ENCODE measurements at regions not wholly inside any gene's neighbourhood (a gene's known extent, or its start where the extent isn't known, plus 50 kb on each side); places are given as distances from the start of the nearest gene placed in this dataset.
"Not testable (repeated sequence)": the region's sequence is repeated elsewhere in the genome, so short reads cannot be mapped to it uniquely, and the experiment has no call there.

GRCh38 chr11:115980337-115981103 lies 476.3 kb upstream of the CADM1 start:
- Histone ChIP-seq H3K4me1 (no peaks in the 10 kb centered on the region), H3K36me3 (no peaks in the 10 kb centered on the region), H3K9me3 (no peaks in the 10 kb centered on the region), H3K27ac (no peak overlapping the region), H3K27me3 (no peaks in the 10 kb centered on the region), H3K4me3 (no peak overlapping the region)
- DNase-seq (no peak), ATAC-seq (no peak)
- in situ Hi-C loops (cut with MboI; ENCODE audit: low sequenced_read_pairs in 4 of 4) (no loop called here), intact Hi-C loops (cut with DNase I; ENCODE audit: low total_unique reads) (no loop called here)
- TF ChIP-seq CTCF (IDR thresholded peaks at IDR 0.05 in 4 of 5, conservative IDR thresholded peaks at IDR 0.05 in 1 of 5) (no peak), POLR2A (IDR thresholded peaks at IDR 0.05) (no peak)

DNA sequence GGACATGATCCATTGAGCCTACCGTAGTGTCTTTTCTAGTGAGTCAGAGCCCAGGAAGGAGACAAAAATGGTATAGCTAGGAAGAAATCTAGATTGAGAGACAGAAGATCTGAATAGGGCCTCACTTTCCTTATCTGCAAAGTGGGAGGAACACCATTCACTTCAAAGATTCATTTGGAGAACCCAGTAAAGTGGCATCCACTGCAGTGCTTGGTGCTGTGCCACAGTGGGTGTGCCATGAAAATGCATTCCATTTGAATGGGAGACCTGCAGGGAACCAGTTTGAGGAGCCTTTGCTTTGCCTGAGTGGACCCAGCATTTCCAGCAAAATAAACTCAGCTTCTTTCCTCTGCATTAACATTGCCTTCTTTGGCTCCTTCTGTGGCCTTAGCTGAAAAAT lies 470.5 kb upstream of the CADM1 start:
- no peak overlapping the region for H3K4me3 ChIP-seq
- H3K9me3 ChIP-seq: no peaks in the 10 kb centered on the region
- DNase-seq (no peak), ATAC-seq (no peak)
- TF ChIP-seq CTCF (IDR thresholded peaks at IDR 0.05 in 4 of 5, conservative IDR thresholded peaks at IDR 0.05 in 1 of 5) (no peak), POLR2A (IDR thresholded peaks at IDR 0.05) (no peak)
- no peak overlapping the region for H3K27ac ChIP-seq
- H3K4me1 ChIP-seq: no peaks in the 10 kb centered on the region
- intact Hi-C loops (cut with DNase I; ENCODE audit: low total_unique reads): no loop called here
- peaks cover 0 to 7% (median 4%) of the 10 kb centered on the region in 3 donors for H3K27me3 ChIP-seq
- in situ Hi-C loops (cut with MboI; ENCODE audit: low sequenced_read_pairs in 4 of 4): no loop called here
- no peaks in the 10 kb centered on the region for H3K36me3 ChIP-seq

GRCh38 chr11:115967203-115967602 lies 463.0 kb upstream of the CADM1 start:
- in situ Hi-C loops (cut with MboI; ENCODE audit: low sequenced_read_pairs in 4 of 4); H3K9me3 ChIP-seq; DNase-seq; H3K36me3 ChIP-seq; intact Hi-C loops (cut with DNase I; ENCODE audit: low total_unique reads); H3K27me3 ChIP-seq; H3K27ac ChIP-seq; ATAC-seq; H3K4me1 ChIP-seq; H3K4me3 ChIP-seq: not testable (repeated sequence)

DNA sequence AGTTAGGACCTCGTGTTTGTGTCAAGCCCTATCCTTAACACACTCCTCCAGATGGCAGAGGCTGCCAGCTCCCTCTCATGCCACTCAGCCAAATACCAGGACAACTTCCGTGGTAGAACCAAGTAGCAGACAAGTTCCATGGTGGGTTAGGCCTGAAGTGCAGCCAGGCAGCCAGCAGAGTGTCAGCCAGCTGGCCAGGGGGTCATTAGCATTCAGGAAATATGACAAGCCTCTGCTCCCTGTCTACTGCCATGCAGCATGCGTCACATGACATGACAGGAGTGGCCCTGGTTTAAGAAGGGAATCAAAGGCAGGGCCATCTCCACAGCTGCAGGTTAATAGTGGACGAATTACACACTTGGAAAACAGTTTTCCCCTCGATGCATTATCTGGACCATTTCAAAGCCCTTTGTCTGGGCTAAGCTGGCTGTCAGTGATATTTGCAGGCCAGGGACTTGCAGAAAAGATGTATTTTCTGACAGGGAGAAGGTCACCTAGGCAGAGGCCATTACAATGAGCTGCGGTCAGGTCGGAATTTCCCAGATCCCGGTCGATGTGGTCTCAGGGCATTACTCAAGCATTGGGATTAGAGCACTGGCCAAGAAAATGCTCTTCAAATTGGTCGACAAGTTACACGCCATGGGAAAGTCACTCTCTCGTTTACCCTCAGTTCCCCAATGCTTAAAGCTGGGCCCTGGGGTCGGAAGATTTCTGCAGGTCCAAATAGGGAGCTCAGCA lies 461.7 kb upstream of the CADM1 start:
- intact Hi-C loops (cut with DNase I; ENCODE audit: low total_unique reads) (no loop called here), in situ Hi-C loops (cut with MboI; ENCODE audit: low sequenced_read_pairs in 4 of 4) (no loop called here)
- TF ChIP-seq POLR2A (IDR thresholded peaks at IDR 0.05) (no peak), CTCF (IDR thresholded peaks at IDR 0.05 in 4 of 5, conservative IDR thresholded peaks at IDR 0.05 in 1 of 5) (no peak)
- DNase-seq: no peak
- H3K4me3 ChIP-seq: no peak overlapping the region
- no peaks in the 10 kb centered on the region for H3K9me3 ChIP-seq
- ATAC-seq: no peak
- H3K36me3 ChIP-seq: no peaks in the 10 kb centered on the region
- no peak overlapping the region for H3K27ac ChIP-seq
- peaks cover 0 to 8% (median 8%) of the 10 kb centered on the region in 3 donors for H3K27me3 ChIP-seq
- H3K4me1 ChIP-seq: no peaks in the 10 kb centered on the region

GRCh38 chr11:115964091-115964490 lies 459.9 kb upstream of the CADM1 start:
- in situ Hi-C loops (cut with MboI; ENCODE audit: low sequenced_read_pairs in 4 of 4): no loop called here
- Histone ChIP-seq H3K9me3 (no peaks in the 10 kb centered on the region), H3K4me1 (no peaks in the 10 kb centered on the region), H3K27ac (no peak overlapping the region), H3K4me3 (no peak overlapping the region), H3K27me3 (peaks cover 9 to 18% (median 10%) of the 10 kb centered on the region in 3 donors), H3K36me3 (no peaks in the 10 kb centered on the region)
- TF ChIP-seq POLR2A (IDR thresholded peaks at IDR 0.05) (no peak), CTCF (IDR thresholded peaks at IDR 0.05 in 4 of 5, conservative IDR thresholded peaks at IDR 0.05 in 1 of 5) (no peak)
- DNase-seq: no peak
- intact Hi-C loops (cut with DNase I; ENCODE audit: low total_unique reads): no loop called here
- ATAC-seq: no peak

Data from gastrocnemius medialis (tissue), 4 donors.